ENCODE measurements at regions not wholly inside any gene's neighbourhood (a gene's known extent, or its start where the extent isn't known, plus 50 kb on each side); places are given as distances from the start of the nearest gene placed in this dataset.

GRCh38 chr9:135343136-135343535 is 136.4 kb upstream of the PPP1R26 start:
- no peak for TF ChIP-seq POLR2AphosphoS5 (IDR thresholded peaks at IDR 0.05; ENCODE audit: borderline replicate concordance, low read depth, low read length)
- no peak for TF ChIP-seq EZH2 (IDR thresholded peaks at IDR 0.05)

Measured in SK-N-MC (cell line).